ENCODE measurements at regions not wholly inside any gene's neighbourhood (a gene's known extent, or its start where the extent isn't known, plus 50 kb on each side); places are given as distances from the start of the nearest gene placed in this dataset.
"Not testable (repeated sequence)": the region's sequence is repeated elsewhere in the genome, so short reads cannot be mapped to it uniquely, and the experiment has no call there.

DNA sequence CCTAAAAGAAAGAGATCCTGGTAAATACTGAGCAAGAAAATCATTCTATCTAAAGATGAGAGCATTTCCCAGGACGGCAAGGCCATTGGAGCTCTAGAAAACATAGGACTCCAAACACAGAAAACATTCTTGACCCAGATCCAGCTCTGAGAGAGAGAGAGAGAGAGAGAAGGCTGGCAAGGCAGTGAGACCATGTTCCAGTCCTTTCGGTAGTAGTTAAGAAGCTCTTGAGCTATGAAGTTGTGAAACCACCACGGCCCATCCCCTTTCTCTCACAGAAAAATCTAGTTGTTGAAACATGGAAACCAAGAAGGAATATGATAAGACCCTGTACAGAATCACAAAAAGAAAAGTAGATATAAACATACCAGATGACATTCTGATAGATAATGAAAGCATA, 212.4 kb upstream of the NPSR1 start:
- no peak for DNase-seq
- Histone ChIP-seq H3K27ac (no peak overlapping the region), H3K27me3 (ENCODE audit: insufficient read depth, low read depth, severe bottlenecking) (no peaks in the 10 kb centered on the region), H3K36me3 (no peaks in the 10 kb centered on the region), H3K4me3 (ENCODE audit: low read depth, low read length) (no peak overlapping the region), H3K9me3 (ENCODE audit: severe bottlenecking) (no peaks in the 10 kb centered on the region)
- TF ChIP-seq, protein P1, sequence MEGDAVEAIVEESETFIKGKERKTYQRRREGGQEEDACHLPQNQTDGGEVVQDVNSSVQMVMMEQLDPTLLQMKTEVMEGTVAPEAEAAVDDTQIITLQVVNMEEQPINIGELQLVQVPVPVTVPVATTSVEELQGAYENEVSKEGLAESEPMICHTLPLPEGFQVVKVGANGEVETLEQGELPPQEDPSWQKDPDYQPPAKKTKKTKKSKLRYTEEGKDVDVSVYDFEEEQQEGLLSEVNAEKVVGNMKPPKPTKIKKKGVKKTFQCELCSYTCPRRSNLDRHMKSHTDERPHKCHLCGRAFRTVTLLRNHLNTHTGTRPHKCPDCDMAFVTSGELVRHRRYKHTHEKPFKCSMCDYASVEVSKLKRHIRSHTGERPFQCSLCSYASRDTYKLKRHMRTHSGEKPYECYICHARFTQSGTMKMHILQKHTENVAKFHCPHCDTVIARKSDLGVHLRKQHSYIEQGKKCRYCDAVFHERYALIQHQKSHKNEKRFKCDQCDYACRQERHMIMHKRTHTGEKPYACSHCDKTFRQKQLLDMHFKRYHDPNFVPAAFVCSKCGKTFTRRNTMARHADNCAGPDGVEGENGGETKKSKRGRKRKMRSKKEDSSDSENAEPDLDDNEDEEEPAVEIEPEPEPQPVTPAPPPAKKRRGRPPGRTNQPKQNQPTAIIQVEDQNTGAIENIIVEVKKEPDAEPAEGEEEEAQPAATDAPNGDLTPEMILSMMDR (IDR thresholded peaks at IDR 0.05; ENCODE audit: low read depth, low read length): no peak

DNA sequence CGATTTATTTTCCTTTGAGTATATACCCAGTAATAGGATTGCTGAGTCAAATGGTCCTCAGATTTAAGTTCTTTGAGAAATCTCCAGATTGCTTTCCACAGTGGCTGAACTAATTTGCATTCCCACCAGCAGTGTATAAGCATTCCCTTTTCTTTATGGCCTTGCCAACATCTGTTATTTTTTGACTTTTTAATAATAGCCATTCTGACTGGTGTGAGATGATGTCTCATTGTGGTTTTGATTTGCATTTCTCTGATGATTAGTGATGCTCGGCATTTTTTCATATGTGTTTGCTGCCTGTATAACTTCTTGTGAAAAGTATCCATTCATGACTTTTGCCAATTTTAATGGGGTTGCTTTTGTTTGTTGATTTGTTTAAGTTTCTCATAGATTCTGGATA, 209.5 kb upstream of the NPSR1 start:
- not testable (repeated sequence) for DNase-seq; H3K27ac ChIP-seq; H3K27me3 ChIP-seq (ENCODE audit: insufficient read depth, low read depth, severe bottlenecking); H3K36me3 ChIP-seq; H3K4me3 ChIP-seq (ENCODE audit: low read depth, low read length); H3K9me3 ChIP-seq (ENCODE audit: severe bottlenecking)

DNA sequence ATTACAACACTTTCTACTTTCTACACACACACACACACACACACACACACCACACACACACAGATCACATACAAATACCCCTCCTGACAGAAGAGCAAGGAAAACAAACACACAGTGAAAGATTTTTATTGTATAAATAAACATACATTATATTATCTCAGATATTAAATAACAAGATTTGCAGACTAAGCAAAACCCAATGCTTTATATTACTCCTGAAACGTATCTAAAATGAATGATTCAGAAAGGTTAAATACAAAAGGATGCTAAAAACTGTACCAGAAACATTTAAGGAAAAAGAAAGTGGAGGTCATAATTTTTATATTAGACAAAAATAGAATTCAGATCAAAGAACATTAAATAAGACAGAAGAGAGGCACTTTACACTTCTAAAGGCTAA, 208.3 kb upstream of the NPSR1 start:
- Histone ChIP-seq H3K27ac (no peak overlapping the region), H3K4me3 (ENCODE audit: low read depth, low read length) (no peak overlapping the region), H3K9me3 (ENCODE audit: severe bottlenecking) (no peaks in the 10 kb centered on the region), H3K27me3 (ENCODE audit: insufficient read depth, low read depth, severe bottlenecking) (no peaks in the 10 kb centered on the region), H3K36me3 (no peaks in the 10 kb centered on the region)
- no peak for DNase-seq
- TF ChIP-seq, protein P1 (IDR thresholded peaks at IDR 0.05; ENCODE audit: low read depth, low read length): no peak

DNA sequence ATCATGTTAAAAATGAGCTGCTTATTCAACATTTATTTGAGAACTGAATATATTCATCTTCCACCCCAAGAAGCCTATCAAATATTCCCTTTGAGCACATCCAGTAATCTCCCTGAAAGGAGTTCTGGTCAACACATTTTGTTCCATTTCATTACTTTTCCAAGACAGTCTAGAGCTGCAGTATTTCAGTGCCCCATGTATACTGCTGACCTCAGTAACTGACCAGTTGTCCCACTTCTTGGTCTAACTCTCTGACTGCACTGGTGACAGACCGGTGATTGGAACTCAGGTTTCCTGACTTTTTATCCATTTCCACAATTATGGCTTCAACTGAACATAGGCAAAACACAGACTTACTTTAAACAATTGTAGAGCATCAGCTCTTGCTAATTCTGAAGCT, 206.8 kb upstream of the NPSR1 start:
- Histone ChIP-seq H3K36me3 (no peaks in the 10 kb centered on the region), H3K27me3 (ENCODE audit: insufficient read depth, low read depth, severe bottlenecking) (no peaks in the 10 kb centered on the region), H3K4me3 (ENCODE audit: low read depth, low read length) (no peak overlapping the region), H3K27ac (no peak overlapping the region), H3K9me3 (ENCODE audit: severe bottlenecking) (no peaks in the 10 kb centered on the region)
- TF ChIP-seq, protein P1 (IDR thresholded peaks at IDR 0.05; ENCODE audit: low read depth, low read length): no peak
- DNase-seq: no peak

DNA sequence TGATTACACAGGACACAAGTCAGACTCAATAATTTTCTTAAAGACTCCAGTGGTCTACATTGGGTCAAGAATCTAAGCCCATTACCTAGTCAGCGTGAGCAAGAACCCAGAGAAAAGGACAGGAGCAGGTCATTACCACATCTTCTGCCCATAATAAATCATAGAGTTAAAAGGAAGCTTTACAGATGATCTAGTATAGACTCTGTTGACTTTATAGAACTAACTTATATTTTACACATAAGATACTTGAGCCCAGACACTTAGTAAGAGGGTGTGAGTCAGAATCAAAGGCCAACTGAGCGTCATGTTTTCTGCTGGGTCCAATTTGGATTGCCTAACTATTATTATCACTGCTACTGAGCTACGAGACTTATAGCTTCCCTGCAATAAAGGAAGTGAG, 206.1 kb upstream of the NPSR1 start:
- TF ChIP-seq, protein P1 (IDR thresholded peaks at IDR 0.05; ENCODE audit: low read depth, low read length): no peak
- no peak for DNase-seq

DNA sequence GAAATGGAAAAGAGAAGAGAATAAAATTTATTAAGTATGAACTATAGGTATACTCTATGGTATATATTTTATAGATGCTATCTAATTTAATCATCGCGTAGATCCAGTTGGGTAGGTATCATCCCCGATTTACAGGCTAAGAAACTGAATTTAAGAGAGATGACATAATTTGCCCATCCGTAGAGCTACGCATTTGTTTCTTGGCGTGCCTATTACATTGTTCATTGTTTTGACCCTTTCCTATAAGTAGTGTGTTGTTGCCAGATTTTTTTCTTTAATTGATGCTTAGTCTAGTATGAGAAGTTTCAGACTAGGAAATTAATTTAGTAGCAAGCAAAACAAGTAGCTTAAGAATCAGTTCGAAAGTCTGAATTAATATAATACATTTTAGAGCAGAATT, 205.7 kb upstream of the NPSR1 start:
- DNase-seq: no peak
- no peak overlapping the region for H3K27ac ChIP-seq
- TF ChIP-seq, protein P1 (IDR thresholded peaks at IDR 0.05; ENCODE audit: low read depth, low read length): no peak
- no peaks in the 10 kb centered on the region for H3K36me3 ChIP-seq
- H3K9me3 ChIP-seq (ENCODE audit: severe bottlenecking): no peaks in the 10 kb centered on the region
- no peak overlapping the region for H3K4me3 ChIP-seq (ENCODE audit: low read depth, low read length)
- no peaks in the 10 kb centered on the region for H3K27me3 ChIP-seq (ENCODE audit: insufficient read depth, low read depth, severe bottlenecking)

More for the DNA sequence above, 206.1 kb upstream of the NPSR1 start:
- H3K36me3 ChIP-seq: no peaks in the 10 kb centered on the region
- H3K27ac ChIP-seq: no peak overlapping the region
- H3K4me3 ChIP-seq (ENCODE audit: low read depth, low read length): no peak overlapping the region
- no peaks in the 10 kb centered on the region for H3K27me3 ChIP-seq (ENCODE audit: insufficient read depth, low read depth, severe bottlenecking)
- no peaks in the 10 kb centered on the region for H3K9me3 ChIP-seq (ENCODE audit: severe bottlenecking)

Measured in WERI-Rb-1 (cell line).